Activated CD4-positive, alpha-beta T cell treated with anti-CD3 and anti-CD28 coated beads, Interleukin-2, Interleukin-6, amounts not matched to agents 100 ng/mL and 50 ng/mL, durations not matched to agents 16 hours and 8 hours (primary cell): ENCODE measurements at regions not wholly inside any gene's neighbourhood (a gene's known extent, or its start where the extent isn't known, plus 50 kb on each side); places are given as distances from the start of the nearest gene placed in this dataset.
"Not testable (repeated sequence)": the region's sequence is repeated elsewhere in the genome, so short reads cannot be mapped to it uniquely, and the experiment has no call there.

ENCODE experiments used
- DNase-seq: peaks from one replicate; pipeline ENCODE4 v3.0.0-alpha.2; 2020

GRCh38 chr6:103870970-103871369, 988.7 kb downstream of the HACE1 start:
- no peak for DNase-seq

GRCh38 chr6:103862297-103862696, 997.4 kb downstream of the HACE1 start:
- no peak for DNase-seq

GRCh38 chr6:103858003-103858402, 1001.7 kb downstream of the HACE1 start:
- no peak for DNase-seq

GRCh38 chr6:103855750-103856149, 1004.0 kb downstream of the HACE1 start:
- DNase-seq: no peak

- no peak for DNase-seq
These were observed 1005.7 kb downstream of the HACE1 start for GRCh38 chr6:103854059-103854458.

- no peak for DNase-seq
These were observed 1021.3 kb downstream of the HACE1 start for GRCh38 chr6:103838457-103838856.

GRCh38 chr6:103826209-103826608, 1033.5 kb downstream of the HACE1 start:
- DNase-seq: no peak

GRCh38 chr6:103820148-103820547, 1039.6 kb downstream of the HACE1 start:
- no peak for DNase-seq

GRCh38 chr6:103819509-103819908, 1040.2 kb downstream of the HACE1 start:
- DNase-seq: no peak

- DNase-seq: no peak
These were observed 1046.7 kb downstream of the HACE1 start for GRCh38 chr6:103812970-103813369.

GRCh38 chr6:103801901-103802479, 1057.7 kb downstream of the HACE1 start:
- not testable (repeated sequence) for DNase-seq

GRCh38 chr6:103799971-103800670, 1059.6 kb downstream of the HACE1 start:
- no peak for DNase-seq

- DNase-seq: no peak
These were observed 1061.6 kb downstream of the HACE1 start for GRCh38 chr6:103798166-103798565.

GRCh38 chr6:103797738-103798137, 1062.0 kb downstream of the HACE1 start:
- no peak for DNase-seq

- no peak for DNase-seq
These were observed 1068.3 kb downstream of the HACE1 start for GRCh38 chr6:103791458-103791857.

GRCh38 chr6:103784117-103784516, 1075.6 kb downstream of the HACE1 start:
- DNase-seq: no peak

GRCh38 chr6:103783329-103783728, 1076.4 kb downstream of the HACE1 start:
- DNase-seq: no peak

GRCh38 chr6:103769431-103769830, 1090.3 kb downstream of the HACE1 start:
- DNase-seq: no peak

- no peak for DNase-seq
These were observed 1109.1 kb downstream of the HACE1 start for GRCh38 chr6:103750603-103751002.

GRCh38 chr6:103734016-103734415, 1125.7 kb downstream of the HACE1 start:
- DNase-seq: no peak

GRCh38 chr6:103729658-103730057, 1130.1 kb downstream of the HACE1 start:
- no peak for DNase-seq

GRCh38 chr6:103723438-103724322, 1136.0 kb downstream of the HACE1 start:
- no peak for DNase-seq

- no peak for DNase-seq
These were observed 1137.0 kb downstream of the HACE1 start for GRCh38 chr6:103722683-103723082.

- no peak for DNase-seq
These were observed 1137.8 kb downstream of the HACE1 start for GRCh38 chr6:103721923-103722322.
